NCI-H510A treated with DMSO at 0.1 percent for 48 hours (cell line): ENCODE measurements at regions not wholly inside any gene's neighbourhood (a gene's known extent, or its start where the extent isn't known, plus 50 kb on each side); places are given as distances from the start of the nearest gene placed in this dataset.
"Not testable (repeated sequence)": the region's sequence is repeated elsewhere in the genome, so short reads cannot be mapped to it uniquely, and the experiment has no call there.

Experiments
- DNase-seq: peaks from one replicate; lab custom pipeline; 2025; lab: John Stamatoyannopoulos, UW

DNA sequence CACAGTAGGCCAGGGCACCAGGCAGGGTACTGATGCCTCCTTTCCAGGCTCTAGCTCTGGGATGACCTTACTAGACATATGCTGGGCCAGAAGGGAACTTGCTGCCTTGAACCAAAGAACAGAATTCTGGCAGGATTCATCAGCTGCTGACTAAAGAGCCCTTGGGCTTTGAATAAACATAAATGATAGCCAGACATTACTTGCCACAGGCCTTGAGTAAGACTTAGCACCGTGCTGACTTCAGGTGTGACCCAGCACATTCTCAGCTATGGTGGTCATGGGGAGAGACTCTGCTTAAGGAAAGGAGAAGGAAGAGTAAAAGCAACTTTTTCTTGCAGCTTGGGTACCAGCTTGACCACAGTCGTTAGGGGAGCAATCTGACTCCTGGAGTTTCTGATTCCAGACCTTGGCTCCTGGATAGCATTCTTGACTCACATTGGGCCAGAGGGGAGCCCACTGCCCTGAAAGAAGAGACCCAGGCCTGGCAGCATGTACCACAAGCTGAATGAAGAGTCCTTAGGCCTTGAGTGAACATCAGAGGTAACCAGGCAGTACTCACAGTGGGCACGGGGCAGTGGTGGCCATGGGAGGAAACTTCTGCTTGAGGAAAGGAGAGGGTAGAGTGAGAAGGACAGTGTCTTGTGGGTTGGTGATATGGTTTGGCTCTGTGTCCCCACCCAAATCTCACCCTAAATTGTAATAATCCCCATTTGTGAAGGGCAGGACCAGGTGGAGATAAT is 926.1 kb upstream of the SORCS1 start:
- DNase-seq: no peak

- DNase-seq: no peak
Measured at GRCh38 chr10:108086502-108086901, 922.0 kb upstream of the SORCS1 start.

DNA sequence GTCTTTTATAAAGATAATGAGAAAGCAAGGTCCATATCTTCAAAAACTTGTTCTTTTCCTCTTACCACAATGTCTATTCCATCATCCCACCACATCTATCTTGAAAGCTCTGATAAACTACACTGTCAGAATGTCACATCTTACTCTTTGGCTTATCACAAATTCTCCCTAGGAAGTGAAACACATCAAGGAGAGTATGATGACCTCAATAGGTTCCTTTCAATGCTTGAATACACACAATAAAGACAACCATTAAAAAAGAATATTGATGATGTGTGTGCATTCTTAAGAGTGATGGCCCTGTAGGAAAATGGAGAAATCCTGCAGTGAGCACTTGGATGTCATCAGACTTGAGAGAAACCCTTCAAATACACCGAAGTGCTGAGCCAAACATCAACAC is 918.1 kb upstream of the SORCS1 start:
- no peak for DNase-seq

GRCh38 chr10:108078263-108078662 is 913.8 kb upstream of the SORCS1 start:
- no peak for DNase-seq

- DNase-seq: no peak
Measured at GRCh38 chr10:108072466-108072865, 908.0 kb upstream of the SORCS1 start.

DNA sequence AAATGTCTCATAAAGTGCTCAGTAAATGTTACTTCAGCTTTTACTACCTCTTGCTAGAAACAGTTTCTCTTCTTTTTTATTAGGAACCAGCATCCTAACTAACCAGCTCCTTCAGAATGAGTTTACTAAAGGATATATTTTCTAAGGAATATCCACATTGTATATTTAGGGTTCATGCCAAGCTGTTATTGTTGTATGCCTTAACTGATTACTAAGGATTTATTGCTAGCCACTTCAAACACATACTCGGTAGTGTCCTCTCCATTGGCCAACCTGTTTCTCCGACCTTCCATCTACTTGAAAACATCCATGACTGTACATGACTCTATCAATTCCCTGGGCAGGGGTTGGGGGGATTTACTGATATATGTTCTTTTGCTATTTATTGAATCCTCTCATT is 906.3 kb upstream of the SORCS1 start:
- no peak for DNase-seq

GRCh38 chr10:108069096-108069495 is 904.6 kb upstream of the SORCS1 start:
- no peak for DNase-seq

DNA sequence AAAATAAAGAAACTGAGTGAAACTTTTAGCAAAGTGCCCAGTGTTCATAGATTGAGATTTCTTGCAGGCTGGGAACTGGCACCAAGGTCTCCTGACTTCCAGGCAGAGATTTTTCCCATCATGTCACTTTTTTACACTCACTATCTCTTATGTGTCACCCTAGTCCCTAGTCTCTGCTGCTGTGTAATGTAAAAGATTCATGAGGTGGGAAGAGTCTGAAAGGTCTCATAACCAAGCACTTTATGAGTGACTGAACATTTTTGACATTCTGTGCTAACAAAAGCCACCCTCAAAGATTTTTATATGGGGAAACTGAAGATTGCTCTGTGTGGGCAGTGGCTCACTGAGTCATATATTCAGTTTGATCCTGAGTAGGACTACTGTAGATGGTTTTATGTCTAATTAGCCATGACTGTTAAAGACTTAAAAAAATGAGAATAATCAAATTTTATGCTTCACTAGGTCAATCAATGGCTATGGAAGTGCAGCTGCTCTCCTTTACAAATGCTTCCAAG is 900.3 kb upstream of the SORCS1 start:
- no peak for DNase-seq

DNA sequence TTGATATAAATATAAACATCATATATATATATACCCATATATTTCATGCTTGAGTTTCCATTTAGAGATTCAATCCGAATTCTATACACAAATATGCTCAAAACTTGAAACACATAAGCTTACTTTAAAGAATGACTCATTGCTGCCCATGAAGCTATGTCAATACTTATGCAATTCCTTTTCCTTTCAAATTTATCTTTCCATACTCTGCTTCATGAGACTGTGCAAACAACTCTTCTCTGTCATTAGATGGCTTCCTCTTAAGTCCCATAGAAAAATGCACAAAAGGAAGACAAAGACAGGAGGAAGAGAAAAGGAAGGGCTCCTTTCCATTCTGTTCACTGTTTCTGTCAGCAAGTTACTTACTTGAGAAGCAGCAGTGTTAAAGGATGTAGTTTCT is 895.7 kb upstream of the SORCS1 start:
- no peak for DNase-seq

- no peak for DNase-seq
Measured at GRCh38 chr10:108055506-108055905, 891.0 kb upstream of the SORCS1 start.

DNA sequence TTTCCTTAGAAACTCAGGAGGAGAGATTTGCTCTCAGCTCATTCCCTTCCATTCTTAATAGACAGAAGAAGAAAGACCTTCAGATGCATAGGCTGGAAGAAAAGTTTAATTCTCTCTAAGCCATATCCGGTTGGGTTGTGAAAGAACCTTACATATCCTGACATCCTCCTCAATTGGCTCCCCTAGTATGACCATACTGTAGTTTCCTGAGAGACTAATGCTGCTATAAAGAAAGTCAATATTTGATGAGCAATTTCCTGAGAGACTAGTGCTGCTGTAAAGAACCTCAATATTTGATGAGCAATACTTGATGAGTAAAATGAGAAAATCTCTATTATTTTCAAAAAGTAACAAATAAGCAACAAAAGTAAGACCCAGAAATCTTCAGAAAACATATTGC is 888.5 kb upstream of the SORCS1 start:
- DNase-seq: no peak

GRCh38 chr10:108051218-108051617 is 886.7 kb upstream of the SORCS1 start:
- DNase-seq: no peak

DNA sequence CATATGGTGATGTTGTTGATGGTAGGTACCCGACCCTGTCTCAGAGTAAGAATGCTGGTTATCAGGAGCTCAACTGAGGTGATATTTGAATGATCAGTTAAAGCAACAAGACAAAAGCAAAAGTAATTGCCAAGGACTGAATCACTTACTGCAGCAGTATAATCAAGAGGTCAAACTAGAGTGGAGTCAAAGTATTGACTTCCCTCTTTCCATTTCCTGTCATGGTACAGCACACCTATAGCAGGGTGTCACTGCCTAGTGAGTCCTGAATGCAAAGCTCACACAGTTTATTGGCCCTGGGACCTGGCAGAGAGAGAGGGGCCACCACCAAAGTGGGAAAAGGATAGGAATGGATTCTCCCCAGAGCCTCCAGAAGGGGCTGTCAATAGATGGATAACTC is 886.1 kb upstream of the SORCS1 start:
- no peak for DNase-seq

- DNase-seq: no peak
Measured at GRCh38 chr10:108049668-108050067, 885.2 kb upstream of the SORCS1 start.

GRCh38 chr10:108048898-108049297 is 884.4 kb upstream of the SORCS1 start:
- no peak for DNase-seq

- no peak for DNase-seq
Measured at GRCh38 chr10:108039821-108040584, 875.5 kb upstream of the SORCS1 start.

DNA sequence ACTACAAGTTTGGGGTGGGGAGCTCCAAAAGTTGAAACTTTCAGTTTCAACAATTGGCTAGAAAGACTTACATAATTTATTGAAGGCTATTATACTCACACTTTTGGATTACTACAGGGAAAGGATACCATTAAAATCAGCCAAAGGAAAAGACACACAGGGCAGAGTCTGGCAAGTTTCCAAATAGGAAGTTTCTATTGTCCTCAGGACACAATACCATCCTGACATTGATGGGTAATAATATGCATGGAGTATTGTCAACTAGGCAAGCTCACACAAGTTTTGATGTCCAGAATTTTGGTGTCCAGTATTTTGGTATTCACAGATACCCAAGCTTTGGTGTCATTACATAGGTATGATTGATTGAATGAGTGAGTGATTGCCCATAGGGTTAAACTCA is 872.6 kb upstream of the SORCS1 start:
- no peak for DNase-seq

DNA sequence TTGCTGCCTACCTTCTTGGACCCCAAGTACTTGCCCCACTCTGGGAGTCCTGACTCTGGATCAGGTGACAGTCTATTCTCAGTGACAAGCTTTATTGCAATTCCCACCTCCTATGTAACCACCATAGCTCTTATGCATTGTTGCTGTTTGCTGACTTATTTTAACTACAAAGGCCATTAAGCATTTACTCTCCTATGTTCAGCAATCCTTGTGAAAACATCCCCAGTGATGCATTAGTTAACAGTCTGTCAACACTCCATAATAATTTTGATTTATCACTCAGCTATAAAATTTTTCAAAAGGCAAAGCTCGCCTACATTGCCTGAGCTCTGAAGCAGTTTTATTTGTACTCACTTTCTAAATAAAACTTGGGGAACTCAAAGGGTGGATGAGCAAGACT is 871.8 kb upstream of the SORCS1 start:
- DNase-seq: no peak

DNA sequence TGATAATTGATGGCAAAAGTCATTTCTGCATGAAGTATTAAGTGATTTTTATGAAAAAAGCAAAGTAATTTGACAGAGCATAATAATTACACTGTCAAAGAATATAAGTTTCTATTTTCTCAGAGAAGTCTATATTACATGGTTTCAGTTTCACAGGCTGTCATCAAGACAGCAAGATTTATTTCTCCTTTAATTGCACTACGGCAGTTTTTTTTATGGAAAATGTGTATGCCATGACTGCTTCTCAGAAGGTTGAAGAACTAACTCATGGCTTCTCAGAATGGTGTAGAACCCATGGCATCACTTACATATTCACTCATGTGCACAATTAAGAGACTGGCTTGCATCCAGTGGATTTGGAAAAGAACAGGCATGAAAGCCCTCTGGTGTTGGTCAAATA is 870.3 kb upstream of the SORCS1 start:
- no peak for DNase-seq

DNA sequence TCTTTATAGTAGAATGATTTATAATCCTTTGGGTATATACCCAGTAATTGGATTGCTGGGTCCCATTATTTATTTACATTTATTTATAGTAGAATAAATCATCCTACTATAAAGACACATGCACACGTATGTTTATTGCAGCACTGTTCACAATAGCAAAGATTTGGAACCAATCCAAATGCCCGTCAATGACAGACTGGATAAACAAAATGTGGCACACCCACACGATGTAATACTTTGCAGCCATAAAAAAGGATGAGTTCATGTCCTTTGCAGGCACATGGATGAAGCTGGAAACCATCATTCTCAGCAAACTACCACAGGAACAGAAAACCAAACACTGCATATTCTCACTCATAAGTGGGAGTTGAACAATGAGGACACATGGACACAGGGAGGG is 869.0 kb upstream of the SORCS1 start:
- DNase-seq: not testable (repeated sequence)

DNA sequence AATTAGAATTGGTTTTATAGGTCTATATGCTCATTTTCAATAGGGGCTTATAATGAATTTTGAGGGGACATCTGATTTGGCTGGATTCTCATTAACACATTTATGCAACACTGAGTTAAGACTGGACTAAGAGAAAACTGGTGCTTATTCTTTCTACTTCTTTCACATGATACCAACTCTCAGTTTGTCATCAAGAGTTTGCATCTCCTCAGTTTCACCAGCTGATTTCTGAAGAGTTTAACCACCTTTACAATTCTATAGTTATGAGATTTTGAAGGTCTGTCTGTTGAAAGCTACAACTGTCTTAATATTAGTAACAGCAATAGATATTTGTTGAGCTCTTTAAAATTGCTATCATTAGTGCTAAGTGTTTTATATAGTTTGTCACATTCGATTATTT is 867.0 kb upstream of the SORCS1 start:
- DNase-seq: no peak

DNA sequence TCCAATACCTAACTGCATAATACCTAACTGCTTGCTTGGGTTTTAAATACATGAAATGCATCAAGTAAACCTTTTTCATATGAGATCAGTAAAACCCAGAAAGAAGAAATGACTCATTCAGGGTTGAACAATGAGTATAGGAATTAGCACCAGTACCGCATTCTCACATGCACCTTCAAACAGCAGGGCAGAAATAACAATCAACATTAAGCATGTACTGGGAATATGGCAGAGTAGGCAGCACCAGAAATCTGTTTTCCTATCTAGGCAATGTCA is 850.3 kb upstream of the SORCS1 start:
- no peak for DNase-seq

DNA sequence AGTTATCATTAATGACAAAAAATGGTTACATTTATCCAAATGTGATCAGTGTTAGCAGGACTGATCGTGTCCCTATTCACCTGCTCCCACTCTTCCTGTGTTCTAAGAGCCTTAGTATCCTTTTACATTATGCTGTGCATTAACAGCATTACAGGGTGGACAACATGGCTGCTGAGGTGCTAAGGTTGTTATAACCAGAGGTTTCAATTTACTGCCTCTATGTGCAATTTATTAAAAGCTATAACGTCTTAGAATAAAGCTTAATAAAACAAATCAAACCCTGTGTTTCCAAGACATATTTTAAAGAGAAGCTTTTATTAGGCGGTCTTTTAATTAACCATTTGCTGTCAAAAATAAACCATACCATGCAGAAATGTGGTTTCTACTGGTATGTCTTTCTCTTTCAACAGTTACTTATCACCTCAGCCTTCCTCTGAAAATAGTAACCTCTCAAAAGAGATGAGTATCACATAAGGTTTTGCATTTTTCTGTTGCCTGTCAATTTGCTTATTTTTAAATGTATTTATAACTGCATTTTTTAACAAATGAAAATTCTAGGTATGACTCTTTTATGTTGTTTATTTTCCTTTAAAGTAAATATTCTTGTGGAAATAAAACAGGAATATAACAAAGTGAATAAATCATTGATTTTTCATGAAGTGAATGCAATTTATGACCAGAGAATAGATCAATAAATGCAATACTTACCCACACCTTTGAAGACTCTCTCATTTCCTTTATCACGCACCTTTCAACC is 849.8 kb upstream of the SORCS1 start:
- DNase-seq: no peak
